ENCODE measurements at regions not wholly inside any gene's neighbourhood (a gene's known extent, or its start where the extent isn't known, plus 50 kb on each side); places are given as distances from the start of the nearest gene placed in this dataset.

DNA sequence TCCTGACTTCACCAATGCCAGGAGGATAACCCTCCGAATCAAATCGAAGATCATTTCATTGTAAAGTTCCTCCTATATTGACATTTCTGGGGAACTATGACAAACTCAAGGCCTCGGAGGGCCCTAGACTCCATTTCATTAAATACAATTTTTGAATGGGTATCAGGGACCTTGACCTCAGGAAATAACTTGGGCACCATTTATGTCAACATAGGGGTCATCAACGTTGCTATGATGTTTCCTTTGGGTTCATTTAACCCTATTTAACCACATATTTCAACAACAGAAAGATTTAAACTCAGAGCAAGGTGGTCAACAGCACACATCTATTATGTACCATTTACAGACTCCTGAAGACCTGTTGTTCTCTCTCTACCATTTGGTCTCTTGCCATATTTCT, 395.1 kb downstream of the TRIML1 start:
- no peak for DNase-seq (ENCODE audit: low read depth in 3 of 3, low spot score in 2 of 3)

DNA sequence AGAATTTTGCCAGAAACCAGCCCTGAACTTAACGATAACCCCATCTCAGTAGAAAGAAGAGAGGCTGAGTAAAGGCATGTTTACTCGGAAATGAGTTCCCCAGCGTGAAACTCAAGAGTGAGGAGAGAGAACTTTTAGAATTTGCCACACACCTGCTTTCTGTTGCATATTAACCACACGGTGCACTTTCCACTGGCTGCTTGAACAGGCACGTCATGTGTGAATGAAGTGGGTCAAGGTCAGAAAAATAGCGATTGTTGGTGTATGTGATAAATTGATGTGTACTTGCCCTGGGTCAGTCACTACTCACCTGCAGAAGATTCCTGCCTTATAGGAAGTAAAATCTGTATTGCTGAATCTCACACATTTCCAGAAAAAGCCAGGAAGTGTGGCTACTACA, 395.7 kb downstream of the TRIML1 start:
- no peak for DNase-seq (ENCODE audit: low read depth in 3 of 3, low spot score in 2 of 3)

DNA sequence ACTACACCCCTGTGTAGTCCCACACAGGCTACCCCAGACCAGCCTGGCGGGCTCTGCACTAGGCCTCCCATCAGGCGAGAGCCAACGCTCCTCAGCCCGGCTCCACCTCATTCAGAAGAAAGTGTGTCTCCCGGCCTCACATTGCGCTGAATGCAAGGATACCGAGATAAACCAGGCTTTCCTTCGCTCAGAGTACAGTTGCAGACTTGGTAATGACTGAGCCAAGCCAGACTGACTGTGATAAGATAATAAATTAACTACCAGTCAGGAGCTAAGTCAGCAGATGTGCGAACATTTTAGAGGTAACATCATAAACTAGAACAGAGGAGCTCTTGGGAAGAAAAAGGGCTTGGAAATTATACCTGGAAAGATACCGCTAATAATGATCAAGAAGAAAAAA, 397.6 kb downstream of the TRIML1 start:
- no peak for DNase-seq (ENCODE audit: low read depth in 3 of 3, low spot score in 2 of 3)

DNA sequence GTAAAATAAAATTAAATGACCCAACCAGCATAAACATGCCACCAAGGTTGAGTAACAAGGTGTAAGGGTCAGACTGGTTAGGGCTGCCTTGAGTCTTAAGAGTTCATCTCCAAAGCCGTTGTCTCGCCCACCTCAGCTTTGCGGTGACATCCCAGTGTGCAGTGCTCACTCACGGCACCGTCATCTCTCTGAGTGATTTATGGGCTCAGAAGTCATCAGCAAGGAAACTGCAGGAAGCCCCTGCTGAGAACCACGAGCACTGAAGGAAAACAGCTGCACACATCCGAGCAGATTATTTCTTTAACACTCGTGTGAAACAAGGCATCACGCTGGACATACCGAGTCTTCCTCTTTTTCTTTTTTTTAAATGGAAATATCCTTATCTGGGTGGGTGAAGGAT, 411.1 kb downstream of the TRIML1 start:
- peak in 1 of 3 donors; percentile 5 for DNase-seq (ENCODE audit: low read depth in 3 of 3, low spot score in 2 of 3)

DNA sequence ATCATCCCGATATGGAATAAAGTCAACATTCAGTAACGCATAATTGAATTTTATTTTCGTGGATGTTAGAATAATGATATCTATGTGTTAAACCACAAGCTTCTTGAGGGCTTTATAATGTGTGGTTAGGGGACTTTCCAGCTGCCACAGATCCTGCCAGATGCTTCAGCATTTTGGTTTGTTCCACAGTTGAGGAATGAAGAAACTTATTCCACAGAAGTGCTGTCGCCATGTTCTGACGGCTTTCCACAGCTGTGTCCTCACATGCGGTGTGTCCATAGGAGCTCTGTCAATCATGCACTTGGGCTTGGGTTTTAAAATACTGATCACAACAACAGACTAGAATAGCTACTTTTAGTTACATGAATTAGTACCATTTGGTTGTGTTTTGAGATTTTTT, 411.9 kb downstream of the TRIML1 start:
- DNase-seq (ENCODE audit: low read depth in 3 of 3, low spot score in 2 of 3): no peak

DNA sequence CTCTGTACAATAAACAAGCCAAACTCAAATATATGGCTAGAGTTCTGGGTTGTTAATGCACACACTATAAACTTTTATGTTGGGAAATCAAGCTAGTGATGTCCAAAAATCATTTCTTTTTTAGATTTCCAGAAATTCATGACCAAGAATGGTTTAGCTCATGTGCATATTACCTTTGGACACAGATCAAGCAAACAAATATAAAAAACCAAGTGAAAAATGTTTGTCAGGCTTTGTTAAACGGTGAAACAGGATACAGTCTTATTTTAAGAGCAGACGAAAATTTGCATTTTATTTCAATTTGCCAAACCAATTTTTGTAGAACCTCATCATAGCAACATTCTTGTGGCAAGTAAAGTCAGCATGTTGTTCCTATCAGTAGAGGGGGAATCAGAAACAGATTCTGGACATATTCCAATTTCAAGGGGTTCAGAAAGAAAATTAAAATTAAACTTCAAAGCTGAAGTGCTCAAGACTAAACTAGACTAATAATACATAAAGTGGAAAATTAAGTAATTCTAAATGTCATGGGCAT, 413.6 kb downstream of the TRIML1 start:
- no peak for DNase-seq (ENCODE audit: low read depth in 3 of 3, low spot score in 2 of 3)

DNA sequence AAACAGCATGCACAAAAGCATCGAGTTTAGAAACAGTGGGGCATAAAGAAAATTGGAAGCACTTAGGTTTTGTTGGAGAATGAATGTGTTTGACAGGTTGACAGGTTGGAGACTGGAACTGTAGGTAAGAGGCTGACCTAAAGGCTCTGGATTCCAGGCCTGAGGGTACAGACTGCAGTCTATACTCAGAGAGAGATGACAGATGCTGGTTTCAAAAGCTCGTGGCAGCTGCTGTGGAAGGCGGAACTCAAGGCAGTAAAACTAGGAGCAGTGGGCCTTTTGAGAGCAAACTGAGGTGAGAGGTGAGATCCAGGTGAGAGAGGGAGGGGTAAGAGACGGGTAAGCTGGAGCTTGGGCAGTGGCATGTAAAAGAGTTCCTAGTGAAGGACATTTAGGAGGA, 415.2 kb downstream of the TRIML1 start:
- no peak for DNase-seq (ENCODE audit: low read depth in 3 of 3, low spot score in 2 of 3)

DNA sequence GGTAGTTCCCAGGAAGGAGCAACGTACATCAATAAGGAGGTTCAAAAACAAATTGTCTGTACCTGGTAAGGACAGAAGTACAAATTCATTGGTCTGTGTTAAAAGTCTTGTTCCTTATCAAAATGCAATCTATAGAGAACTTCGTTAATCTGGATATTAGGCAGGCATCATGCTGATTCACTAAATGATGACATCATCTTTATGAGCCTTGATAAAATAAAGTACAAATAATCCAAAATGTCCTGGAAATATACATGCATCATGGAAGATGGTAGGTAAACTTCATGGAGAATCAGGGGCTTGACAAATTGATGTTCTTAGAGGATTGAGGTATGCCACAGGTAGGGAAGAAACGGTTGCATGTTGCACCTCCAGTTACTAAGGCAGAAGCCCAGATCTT, 433.9 kb downstream of the TRIML1 start:
- DNase-seq (ENCODE audit: low read depth in 3 of 3, low spot score in 2 of 3): no peak

DNA sequence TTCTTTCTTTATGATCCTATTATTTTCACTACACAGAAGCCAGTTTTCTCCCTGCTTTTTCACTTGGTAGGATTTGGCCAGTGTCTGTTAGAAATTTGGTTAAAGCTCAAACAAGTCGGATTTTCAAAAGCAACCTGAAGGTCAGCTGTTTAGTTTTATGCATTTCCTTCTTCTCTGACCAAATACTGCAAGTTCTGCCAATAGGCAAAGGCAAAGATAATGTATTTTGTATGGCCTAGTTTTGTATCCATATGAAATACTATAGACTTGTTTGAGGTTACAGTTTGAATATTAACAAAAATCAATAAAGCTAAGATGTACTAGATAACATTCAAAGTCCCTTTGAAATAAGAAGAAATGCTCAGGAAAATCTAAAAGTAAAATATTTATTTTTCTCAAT, 439.4 kb downstream of the TRIML1 start:
- DNase-seq (ENCODE audit: low read depth in 3 of 3, low spot score in 2 of 3): no peak

DNA sequence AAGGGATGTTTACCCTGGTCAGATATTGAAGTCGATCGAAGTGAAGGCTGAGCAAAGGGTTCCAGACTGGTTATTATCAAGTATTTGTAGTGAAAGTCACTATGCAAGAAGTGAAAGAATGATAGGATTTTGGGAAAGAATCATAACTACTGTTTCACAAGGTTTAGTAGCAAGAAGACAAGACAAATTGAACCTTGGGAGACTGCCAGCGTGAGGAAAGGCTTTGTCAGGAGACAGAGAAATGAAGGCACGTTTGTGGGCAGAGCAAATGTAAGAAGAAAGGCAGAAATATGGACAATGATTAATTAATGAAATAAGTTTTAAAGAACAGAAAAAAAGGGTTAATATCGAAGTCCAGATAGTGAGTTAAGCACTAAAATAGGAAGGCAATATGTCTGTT, 456.8 kb downstream of the TRIML1 start:
- no peak for DNase-seq (ENCODE audit: low read depth in 3 of 3, low spot score in 2 of 3)

DNA sequence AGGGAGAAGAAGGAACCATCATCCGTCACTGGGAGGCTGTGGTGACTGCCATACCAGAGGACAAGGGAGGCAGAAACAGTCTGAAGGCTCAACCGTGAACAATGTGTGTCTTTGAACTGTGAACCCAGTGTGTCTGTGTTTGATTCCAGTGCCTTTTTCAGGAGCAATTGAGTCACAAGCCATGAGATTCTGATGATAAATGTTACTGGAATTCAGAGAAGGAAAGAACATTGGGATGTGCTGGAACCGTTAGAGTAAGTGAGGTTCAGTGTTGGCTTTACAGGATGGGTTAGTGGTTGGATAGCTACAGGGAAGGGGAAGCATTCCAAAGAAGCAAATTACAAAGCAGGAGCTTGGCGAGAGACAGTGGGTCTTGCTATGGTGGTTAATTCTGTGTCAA, 464.4 kb downstream of the TRIML1 start:
- DNase-seq (ENCODE audit: low read depth in 3 of 3, low spot score in 2 of 3): no peak

DNA sequence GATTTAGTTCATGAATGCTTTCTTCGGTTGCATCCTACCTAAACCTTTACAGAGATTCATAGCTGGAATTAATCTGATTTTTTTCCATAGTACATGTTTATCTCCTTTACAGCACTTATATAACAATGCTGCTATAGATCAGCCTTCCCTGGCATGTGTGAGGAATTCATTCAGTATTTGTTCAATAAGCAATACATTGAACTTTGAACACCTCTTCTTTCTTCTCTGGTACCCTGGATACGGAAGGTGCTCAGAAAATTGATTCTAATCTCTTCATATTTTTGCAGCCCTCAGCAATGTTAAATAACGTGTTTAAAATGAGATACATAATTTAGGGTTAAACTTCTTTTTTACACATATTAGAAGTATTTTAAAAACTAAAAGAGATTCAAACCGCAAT, 467.4 kb downstream of the TRIML1 start:
- DNase-seq (ENCODE audit: low read depth in 3 of 3, low spot score in 2 of 3): no peak

DNA sequence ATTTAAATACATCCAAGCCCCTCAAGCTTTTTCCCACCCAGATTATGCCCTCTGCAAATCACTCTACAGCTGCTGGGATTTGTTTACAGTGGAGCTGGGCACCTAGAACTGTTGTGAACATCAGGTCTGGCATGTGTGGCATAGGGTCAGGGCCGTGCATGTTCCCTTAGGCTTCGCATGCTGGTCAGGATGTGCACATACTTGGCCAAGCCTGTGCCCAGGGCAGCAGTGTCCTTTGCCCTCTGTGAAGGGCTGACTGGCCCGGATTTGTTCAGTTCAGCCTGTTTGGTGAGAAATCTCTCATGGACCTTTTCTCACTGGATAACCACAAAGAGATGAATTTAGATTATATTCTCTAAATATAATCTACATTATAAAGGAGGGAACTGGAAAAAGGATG, 471.9 kb downstream of the TRIML1 start:
- no peak for DNase-seq (ENCODE audit: low read depth in 3 of 3, low spot score in 2 of 3)

DNA sequence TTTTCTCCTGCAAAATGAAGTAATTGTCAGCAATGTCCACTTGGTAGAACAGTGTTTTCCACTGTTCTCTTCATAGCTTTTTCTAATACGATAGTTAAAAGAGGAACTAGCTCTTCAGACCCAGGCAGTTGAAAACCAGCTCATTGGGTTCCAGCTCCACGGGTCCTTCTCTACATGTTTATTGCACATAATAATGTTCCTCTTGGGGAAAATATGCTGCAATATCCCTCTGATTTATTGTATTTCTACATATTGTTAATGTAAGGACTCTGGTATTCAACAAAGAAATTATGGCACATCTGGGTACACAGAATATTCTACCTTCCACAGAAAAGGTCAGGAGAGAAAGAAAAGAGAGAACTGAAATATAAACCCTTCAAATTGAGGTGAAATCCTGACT, 473.4 kb downstream of the TRIML1 start:
- no peak for DNase-seq (ENCODE audit: low read depth in 3 of 3, low spot score in 2 of 3)

DNA sequence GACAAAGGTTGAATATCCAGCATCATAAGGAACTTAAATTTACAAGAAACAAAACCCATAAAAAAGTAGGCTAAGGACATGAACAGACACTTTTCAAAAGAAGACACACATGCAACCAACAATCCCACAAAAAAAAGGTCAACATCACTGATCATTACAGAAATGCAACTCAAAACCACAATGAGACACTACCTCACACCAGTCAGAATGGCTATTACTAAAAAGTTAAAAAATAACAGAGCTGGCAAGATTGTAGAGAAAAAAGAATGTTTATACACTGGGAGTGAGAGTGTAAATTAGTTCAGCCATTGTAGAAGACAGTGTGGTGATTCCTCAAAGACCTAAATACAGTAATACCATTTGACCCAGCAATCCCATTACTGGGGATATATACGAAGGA, 474.7 kb downstream of the TRIML1 start:
- no peak for DNase-seq (ENCODE audit: low read depth in 3 of 3, low spot score in 2 of 3)

DNA sequence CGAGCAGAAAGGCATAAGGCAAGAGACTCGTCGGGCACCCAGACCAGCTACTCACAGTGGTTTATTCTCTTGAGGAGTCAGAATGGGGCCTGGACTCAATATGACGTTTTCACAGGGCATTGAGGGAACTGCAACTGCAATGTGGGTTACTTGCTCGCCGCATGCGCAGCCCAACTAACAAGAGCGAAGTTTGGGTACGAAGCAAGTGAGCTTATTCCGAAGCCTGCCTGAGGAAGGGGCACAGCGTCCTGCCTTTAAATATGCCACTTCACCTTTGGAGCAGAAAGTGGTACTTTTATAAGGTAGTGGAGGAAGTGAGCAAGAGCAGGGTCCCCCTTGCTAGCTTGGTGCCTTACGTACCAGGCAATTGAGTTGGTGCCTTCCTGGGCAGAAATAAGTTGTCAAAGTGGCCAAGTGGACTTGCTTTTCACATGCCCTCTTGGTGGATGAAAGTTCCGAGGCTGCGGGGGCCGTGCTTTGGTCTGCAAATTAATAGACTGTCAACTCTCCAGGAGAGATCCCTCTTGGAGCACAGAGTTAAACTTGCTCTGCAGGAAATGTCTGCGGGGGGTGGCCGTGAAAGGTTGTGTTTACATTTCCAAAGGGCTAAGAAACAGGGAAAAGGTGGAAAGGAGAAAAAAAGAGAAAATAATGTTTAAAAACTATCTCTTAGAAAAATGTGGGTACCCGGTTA, 480.4 kb downstream of the TRIML1 start:
- DNase-seq (ENCODE audit: low read depth in 3 of 3, low spot score in 2 of 3): no peak

DNA sequence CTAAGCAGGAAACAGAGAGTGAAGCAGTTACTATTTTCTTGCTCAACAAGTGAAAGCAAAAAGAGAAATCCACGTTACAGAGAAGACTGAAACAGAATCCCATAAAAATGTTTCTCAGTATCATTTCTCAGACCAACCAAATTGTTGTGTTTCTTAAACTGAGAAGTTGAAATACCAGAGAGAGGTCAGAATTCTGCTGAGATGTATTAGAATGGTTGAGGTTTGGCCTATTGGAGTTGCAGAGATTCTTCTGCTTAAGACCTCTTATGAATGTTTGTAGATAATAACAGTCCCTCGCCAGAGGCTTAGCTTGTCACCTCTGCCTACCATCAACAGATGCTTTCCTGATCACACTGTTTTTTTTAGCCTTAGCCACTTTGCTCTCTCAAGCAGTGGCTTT, 481.4 kb downstream of the TRIML1 start:
- DNase-seq (ENCODE audit: low read depth in 3 of 3, low spot score in 2 of 3): no peak

DNA sequence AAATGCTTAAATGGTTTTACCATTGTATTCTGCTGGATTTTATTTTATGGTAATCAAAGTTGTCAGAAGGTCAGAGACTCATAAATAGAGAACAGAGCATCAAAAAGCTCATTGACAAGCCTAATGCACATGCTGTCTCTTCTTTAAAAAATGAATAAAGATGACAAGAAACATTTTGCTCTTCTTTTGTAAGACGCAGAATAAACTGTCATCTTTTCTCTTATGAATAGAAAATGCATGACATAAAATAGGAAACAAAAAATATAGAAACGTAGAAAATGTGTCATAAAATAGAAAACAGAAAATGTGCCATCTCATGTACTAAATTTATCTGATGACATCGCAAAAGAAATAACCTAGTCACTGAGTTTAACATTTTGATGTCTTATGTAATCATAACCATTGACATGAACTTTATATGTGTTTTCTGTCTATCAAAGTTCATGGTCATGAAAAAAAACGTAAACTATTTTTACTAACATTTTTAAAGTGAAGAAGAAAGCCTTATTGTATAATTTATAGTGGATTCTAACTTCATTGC, 484.1 kb downstream of the TRIML1 start:
- no peak for DNase-seq (ENCODE audit: low read depth in 3 of 3, low spot score in 2 of 3)

DNA sequence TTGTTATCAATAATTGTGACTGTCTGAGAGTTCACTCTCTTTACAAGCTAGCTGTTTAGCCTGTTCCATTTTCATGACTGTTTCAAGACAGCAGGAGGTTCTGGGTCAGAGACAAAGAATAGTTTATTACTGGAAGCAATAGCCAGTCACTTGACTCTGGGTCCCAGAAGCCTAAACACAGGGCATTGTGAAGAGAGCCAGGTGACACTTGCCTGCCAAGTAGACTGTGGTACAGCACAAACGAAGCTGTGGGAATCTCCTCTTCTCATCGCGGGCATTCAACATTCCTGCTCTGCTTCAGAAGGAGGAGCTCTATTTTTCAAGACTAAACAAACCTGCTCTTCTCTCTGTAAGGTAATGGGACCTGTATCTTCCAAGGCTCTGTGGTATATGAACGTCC, 485.1 kb downstream of the TRIML1 start:
- no peak for DNase-seq (ENCODE audit: low read depth in 3 of 3, low spot score in 2 of 3)

DNA sequence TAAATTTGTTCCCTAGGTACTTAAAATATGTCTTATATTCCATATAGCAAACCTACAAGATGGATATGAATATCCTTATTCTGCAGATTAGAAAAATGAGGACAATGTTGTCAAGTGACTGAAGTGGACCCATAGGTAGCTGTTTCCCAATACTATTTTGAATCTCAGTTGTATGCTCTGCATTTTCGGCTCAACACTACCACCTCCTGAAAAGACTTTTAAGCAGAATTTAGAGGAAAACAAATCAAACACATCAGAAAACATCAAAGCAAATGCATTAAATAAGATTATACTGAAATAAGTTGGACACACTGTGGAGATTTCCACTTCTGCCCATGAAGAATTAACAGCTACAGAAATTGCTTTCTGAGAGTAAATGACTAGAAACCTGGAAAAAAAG, 488.7 kb downstream of the TRIML1 start:
- DNase-seq (ENCODE audit: low read depth in 3 of 3, low spot score in 2 of 3): no peak

DNA sequence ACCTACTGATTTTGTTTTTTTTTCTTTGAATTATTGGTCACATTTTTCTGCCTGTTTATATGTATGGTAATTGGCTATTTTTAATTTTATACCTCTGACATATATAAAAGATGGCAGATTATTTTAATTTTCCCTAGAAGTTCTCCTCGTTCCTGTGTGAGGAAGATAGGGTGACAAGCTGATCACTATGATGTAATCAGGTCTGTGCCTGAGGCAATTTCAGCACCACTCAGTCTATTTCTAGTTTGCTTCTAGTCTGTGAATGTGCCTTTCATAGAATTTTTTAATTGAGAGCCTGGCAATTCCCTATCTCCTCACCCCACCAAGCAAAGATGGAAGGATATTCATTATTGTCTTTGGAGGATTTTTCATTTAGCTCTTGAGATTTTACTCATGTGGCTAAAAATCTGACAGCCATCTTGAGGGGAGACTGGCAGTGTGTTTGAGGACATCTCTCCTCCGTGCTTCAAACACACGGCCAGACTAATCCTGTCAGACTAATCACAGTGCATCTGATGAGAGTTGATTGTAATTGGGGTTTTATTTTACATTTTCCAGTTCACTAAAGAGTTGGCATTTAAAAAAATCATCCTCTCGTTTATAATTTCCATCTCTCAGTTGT, 500.3 kb downstream of the TRIML1 start:
- DNase-seq (ENCODE audit: low read depth in 3 of 3, low spot score in 2 of 3): no peak

DNA sequence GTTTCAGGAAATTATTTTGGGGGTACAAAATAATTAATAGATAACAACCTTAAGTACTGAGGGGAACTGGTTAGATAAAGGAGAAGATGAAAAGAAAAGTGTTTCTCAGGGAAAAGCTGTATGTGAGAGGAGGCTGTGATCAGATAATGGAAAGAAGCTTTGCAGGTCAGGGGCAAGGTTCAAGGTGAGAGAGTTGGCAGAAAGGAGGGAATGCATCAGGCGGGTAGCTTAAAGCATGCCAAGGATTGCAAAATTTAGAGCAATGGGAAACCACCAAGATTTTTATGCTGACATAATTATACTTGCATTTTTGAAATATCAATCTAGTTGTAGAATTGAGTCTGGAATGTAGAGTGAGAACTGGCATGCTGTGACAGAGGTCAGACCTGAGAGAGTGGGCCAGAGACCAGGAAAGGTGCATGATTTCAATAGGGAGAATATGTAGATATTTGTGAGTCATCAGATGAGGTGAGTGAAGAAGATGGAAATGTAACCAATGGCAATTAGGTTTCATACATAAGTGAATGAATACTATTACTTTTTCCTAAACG, 508.7 kb downstream of the TRIML1 start:
- no peak for DNase-seq (ENCODE audit: low read depth in 3 of 3, low spot score in 2 of 3)
